ENCODE measurements at regions not wholly inside any gene's neighbourhood (a gene's known extent, or its start where the extent isn't known, plus 50 kb on each side); places are given as distances from the start of the nearest gene placed in this dataset.

- TF ChIP-seq POLR2A (IDR thresholded peaks at IDR 0.05) (no peak), POLR2AphosphoS5 (IDR thresholded peaks at IDR 0.05) (no peak), CTCF (IDR thresholded peaks at IDR 0.05) (no peak), EP300 (IDR thresholded peaks at IDR 0.05) (no peak)
Measured at GRCh38 chr6:106811088-106811686, 163.3 kb downstream of the CD24 start.

Measured in stomach (tissue), 4 donors.